ENCODE measurements at regions not wholly inside any gene's neighbourhood (a gene's known extent, or its start where the extent isn't known, plus 50 kb on each side); places are given as distances from the start of the nearest gene placed in this dataset.

- H3K4me3 ChIP-seq (ENCODE audit: low read depth, low read length): no peak overlapping the region
- no peak for TF ChIP-seq CTCF (IDR thresholded peaks at IDR 0.05; ENCODE audit: insufficient read depth, low read depth, low read length, missing control alignments)
- DNase-seq (ENCODE audit: low read depth): no peak
Measured at GRCh38 chr4:136634121-136634520, 898.2 kb downstream of the PCDH18 start.

- no peak overlapping the region for H3K4me3 ChIP-seq (ENCODE audit: low read depth, low read length)
- no peak for DNase-seq (ENCODE audit: low read depth)
- TF ChIP-seq CTCF (IDR thresholded peaks at IDR 0.05; ENCODE audit: insufficient read depth, low read depth, low read length, missing control alignments): no peak
Measured at GRCh38 chr4:136599890-136600289, 932.4 kb downstream of the PCDH18 start.

- no peak for TF ChIP-seq CTCF (IDR thresholded peaks at IDR 0.05; ENCODE audit: insufficient read depth, low read depth, low read length, missing control alignments)
- H3K4me3 ChIP-seq (ENCODE audit: low read depth, low read length): no peak overlapping the region
- no peak for DNase-seq (ENCODE audit: low read depth)
Measured at GRCh38 chr4:136590440-136590839, 941.9 kb downstream of the PCDH18 start.

GRCh38 chr4:136583567-136583966, 948.7 kb downstream of the PCDH18 start:
- H3K4me3 ChIP-seq (ENCODE audit: low read depth, low read length): no peak overlapping the region
- no peak for TF ChIP-seq CTCF (IDR thresholded peaks at IDR 0.05; ENCODE audit: insufficient read depth, low read depth, low read length, missing control alignments)
- DNase-seq (ENCODE audit: low read depth): no peak

- no peak for DNase-seq (ENCODE audit: low read depth)
- H3K4me3 ChIP-seq (ENCODE audit: low read depth, low read length): no peak overlapping the region
- TF ChIP-seq CTCF (IDR thresholded peaks at IDR 0.05; ENCODE audit: insufficient read depth, low read depth, low read length, missing control alignments): no peak
Measured at GRCh38 chr4:136581119-136581518, 951.2 kb downstream of the PCDH18 start.

GRCh38 chr4:136575146-136575545, 957.1 kb downstream of the PCDH18 start:
- no peak overlapping the region for H3K4me3 ChIP-seq (ENCODE audit: low read depth, low read length)
- no peak for TF ChIP-seq CTCF (IDR thresholded peaks at IDR 0.05; ENCODE audit: insufficient read depth, low read depth, low read length, missing control alignments)
- no peak for DNase-seq (ENCODE audit: low read depth)

GRCh38 chr4:136573460-136573859, 958.8 kb downstream of the PCDH18 start:
- H3K4me3 ChIP-seq (ENCODE audit: low read depth, low read length): no peak overlapping the region
- TF ChIP-seq CTCF (IDR thresholded peaks at IDR 0.05; ENCODE audit: insufficient read depth, low read depth, low read length, missing control alignments): no peak
- no peak for DNase-seq (ENCODE audit: low read depth)
